Mesothelial cell of epicardium (in vitro differentiated cells): ENCODE measurements at regions not wholly inside any gene's neighbourhood (a gene's known extent, or its start where the extent isn't known, plus 50 kb on each side); places are given as distances from the start of the nearest gene placed in this dataset.

ENCODE experiments used
- DNase-seq, 2 experiments: peaks; one replicate each; pipeline ENCODE4 v3.0.0; 2021; ENCODE audit warnings: low spot score in 2 of 2; ENCODE audit not compliant: unreplicated experiment in 2 of 2
- H3K27ac Mint-ChIP-seq: 2 replicates; pipeline ENCODE4 v1.8.0; 2021; ENCODE audit warnings: mixed read lengths
- H3K27me3 Mint-ChIP-seq: 2 replicates; pipeline ENCODE4 v1.8.0; 2021; ENCODE audit warnings: low read depth, mixed read lengths
- H3K36me3 Mint-ChIP-seq: 2 replicates; pipeline ENCODE4 v1.8.0; 2021; ENCODE audit warnings: mixed read lengths
- H3K4me1 Mint-ChIP-seq: 2 replicates; pipeline ENCODE4 v1.8.0; 2021; ENCODE audit warnings: mixed read lengths
- H3K4me3 Mint-ChIP-seq: 2 replicates; pipeline ENCODE4 v1.8.0; 2021; ENCODE audit warnings: mild to moderate bottlenecking, moderate library complexity, mixed read lengths
- H3K9me3 Mint-ChIP-seq: 2 replicates; pipeline ENCODE4 v1.8.0; 2021; ENCODE audit warnings: mixed read lengths
- TF ChIP-seq, protein P1 (sequence below): fragments of 200-600 bp; sonication (generic); IDR thresholded peaks from one replicate; pipeline ENCODE4 v1.5.0; 2021; ENCODE audit warnings: antibody characterized with exemption; ENCODE audit not compliant: unreplicated experiment

DNA sequence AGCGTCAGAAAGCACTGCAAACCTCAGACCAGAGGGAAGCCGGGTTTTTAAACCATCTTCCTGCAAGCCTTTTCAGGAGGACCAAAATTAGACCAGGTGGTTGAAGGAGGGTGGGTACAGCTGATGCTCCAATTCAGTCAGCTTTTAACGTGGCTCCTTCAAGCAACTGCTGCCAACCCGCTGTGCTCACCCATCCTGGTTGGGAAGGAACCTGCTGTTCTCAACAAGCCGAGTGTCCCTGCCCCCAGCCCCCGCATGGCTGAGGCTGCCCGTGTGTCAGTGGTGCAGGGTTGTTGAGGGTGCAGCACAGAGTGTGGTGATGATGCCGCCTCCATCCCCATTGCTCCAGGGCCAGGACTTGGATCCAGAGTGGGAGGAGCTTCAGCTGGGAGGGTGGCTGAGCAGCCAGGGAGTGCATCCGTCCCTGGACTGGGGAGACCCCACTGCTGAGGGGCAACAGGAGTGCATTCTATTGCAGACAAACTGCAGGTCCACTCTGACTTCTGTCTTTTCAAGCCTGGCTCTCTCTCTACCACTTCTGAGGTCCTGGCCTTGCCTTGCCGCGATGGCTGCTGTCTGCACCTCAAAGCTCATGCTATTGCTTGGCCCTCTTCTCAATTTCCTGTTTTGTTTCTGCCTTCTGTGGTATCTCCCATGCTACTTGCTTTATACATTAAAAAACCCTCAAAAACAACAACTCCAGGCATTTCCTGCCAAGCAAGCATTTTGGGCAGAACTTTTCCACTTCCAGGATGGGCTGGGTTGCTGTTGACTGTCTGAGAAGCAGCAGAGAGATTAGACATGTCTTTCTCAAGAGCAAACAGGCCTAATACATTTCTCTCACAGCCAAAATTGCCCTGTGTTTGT, 134.7 kb downstream of the DNAJB6 start:
- Mint-ChIP-seq H3K36me3 (no peaks in the 10 kb centered on the region), H3K27ac (no peak overlapping the region), H3K4me3 (no peak overlapping the region), H3K4me1 (no peaks in the 10 kb centered on the region), H3K27me3 (peaks cover 18% of the 10 kb centered on the region), H3K9me3 (peaks cover 28% of the 10 kb centered on the region)
- TF ChIP-seq, protein P1, sequence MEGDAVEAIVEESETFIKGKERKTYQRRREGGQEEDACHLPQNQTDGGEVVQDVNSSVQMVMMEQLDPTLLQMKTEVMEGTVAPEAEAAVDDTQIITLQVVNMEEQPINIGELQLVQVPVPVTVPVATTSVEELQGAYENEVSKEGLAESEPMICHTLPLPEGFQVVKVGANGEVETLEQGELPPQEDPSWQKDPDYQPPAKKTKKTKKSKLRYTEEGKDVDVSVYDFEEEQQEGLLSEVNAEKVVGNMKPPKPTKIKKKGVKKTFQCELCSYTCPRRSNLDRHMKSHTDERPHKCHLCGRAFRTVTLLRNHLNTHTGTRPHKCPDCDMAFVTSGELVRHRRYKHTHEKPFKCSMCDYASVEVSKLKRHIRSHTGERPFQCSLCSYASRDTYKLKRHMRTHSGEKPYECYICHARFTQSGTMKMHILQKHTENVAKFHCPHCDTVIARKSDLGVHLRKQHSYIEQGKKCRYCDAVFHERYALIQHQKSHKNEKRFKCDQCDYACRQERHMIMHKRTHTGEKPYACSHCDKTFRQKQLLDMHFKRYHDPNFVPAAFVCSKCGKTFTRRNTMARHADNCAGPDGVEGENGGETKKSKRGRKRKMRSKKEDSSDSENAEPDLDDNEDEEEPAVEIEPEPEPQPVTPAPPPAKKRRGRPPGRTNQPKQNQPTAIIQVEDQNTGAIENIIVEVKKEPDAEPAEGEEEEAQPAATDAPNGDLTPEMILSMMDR: no peak
- no peak for DNase-seq

DNA sequence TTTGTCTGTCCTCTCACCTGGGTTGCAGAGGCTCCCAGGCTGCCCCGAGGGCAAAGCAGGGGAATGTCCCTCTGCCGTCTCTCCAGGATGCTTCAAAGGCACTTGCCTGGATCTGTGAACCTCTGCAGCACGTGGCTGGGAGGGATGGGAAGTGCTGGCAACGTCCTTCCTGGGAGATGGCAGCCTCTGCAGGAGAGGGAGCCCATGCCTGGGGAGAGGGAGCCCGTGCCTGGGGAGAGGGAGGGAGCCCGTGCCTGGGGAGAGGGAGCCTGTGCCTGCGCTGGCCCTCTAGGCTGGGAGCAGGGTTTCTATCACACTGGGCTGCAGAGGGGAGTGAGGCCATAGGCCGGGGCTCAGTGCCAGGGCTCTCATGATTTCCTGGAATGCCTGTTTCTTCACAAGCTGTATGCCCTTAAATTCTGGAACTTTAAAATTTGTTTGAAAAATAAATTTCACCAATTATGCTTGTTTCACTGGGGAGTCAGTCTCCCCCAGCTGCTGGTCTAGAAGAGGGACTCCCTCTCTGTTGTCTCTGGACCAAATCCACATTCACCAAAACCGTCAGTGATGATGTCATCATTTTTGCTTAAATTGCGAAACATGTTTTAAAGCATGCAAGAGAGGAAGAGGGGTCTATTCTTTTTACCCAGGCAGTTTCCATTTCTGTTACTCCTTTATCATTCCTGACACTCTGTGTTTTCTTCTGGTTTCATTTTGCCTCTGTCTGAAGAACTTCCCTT, 135.7 kb downstream of the DNAJB6 start:
- H3K9me3 Mint-ChIP-seq: peaks cover 28% of the 10 kb centered on the region
- no peaks in the 10 kb centered on the region for H3K36me3 Mint-ChIP-seq
- peaks cover 17% of the 10 kb centered on the region for H3K27me3 Mint-ChIP-seq
- TF ChIP-seq, protein P1: no peak
- no peak for DNase-seq
- no peak overlapping the region for H3K4me3 Mint-ChIP-seq
- H3K27ac Mint-ChIP-seq: no peak overlapping the region
- no peaks in the 10 kb centered on the region for H3K4me1 Mint-ChIP-seq

- H3K4me1 Mint-ChIP-seq: no peaks in the 10 kb centered on the region
- TF ChIP-seq, protein P1: no peak
- DNase-seq: no peak
- peaks cover 28% of the 10 kb centered on the region for H3K9me3 Mint-ChIP-seq
- peaks cover 19% of the 10 kb centered on the region for H3K27me3 Mint-ChIP-seq
- H3K4me3 Mint-ChIP-seq: no peak overlapping the region
- H3K27ac Mint-ChIP-seq: no peak overlapping the region
- H3K36me3 Mint-ChIP-seq: no peaks in the 10 kb centered on the region
Observed at GRCh38 chr7:157473051-157473569, 136.3 kb downstream of the DNAJB6 start.

DNA sequence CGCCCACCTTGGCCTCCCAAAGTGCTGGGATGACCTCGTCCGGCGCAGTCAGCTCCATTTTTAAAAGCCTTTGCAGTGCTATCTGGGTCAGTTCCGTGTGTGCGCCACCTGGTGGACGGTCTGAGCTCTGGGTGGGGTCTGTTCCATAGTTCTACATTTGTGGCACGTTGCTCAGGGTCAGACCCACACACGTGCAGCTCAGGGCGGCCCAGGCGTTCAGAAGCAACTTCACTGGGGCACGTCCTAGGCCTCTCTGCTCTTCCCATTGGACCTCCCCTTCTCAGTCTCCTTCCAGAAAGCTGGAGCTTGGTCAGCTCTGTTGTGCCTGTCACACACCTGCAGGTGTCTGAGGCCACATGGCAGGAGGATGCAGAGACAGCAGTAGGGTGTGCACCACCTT, 137.9 kb downstream of the DNAJB6 start:
- Mint-ChIP-seq H3K4me3 (no peak overlapping the region), H3K36me3 (no peaks in the 10 kb centered on the region), H3K9me3 (peaks cover 28% of the 10 kb centered on the region), H3K27me3 (peaks cover 22% of the 10 kb centered on the region), H3K27ac (no peak overlapping the region), H3K4me1 (no peaks in the 10 kb centered on the region)
- no peak for DNase-seq
- TF ChIP-seq, protein P1: peak; percentile 24

- no peaks in the 10 kb centered on the region for H3K4me1 Mint-ChIP-seq
- H3K36me3 Mint-ChIP-seq: no peaks in the 10 kb centered on the region
- no peak overlapping the region for H3K4me3 Mint-ChIP-seq
- peaks cover 22% of the 10 kb centered on the region for H3K27me3 Mint-ChIP-seq
- no peak for DNase-seq
- no peak overlapping the region for H3K27ac Mint-ChIP-seq
- H3K9me3 Mint-ChIP-seq: peaks cover 28% of the 10 kb centered on the region
- TF ChIP-seq, protein P1: no peak
Observed at GRCh38 chr7:157475095-157475494, 138.3 kb downstream of the DNAJB6 start.
